ENCODE measurements at regions not wholly inside any gene's neighbourhood (a gene's known extent, or its start where the extent isn't known, plus 50 kb on each side); places are given as distances from the start of the nearest gene placed in this dataset.

DNA sequence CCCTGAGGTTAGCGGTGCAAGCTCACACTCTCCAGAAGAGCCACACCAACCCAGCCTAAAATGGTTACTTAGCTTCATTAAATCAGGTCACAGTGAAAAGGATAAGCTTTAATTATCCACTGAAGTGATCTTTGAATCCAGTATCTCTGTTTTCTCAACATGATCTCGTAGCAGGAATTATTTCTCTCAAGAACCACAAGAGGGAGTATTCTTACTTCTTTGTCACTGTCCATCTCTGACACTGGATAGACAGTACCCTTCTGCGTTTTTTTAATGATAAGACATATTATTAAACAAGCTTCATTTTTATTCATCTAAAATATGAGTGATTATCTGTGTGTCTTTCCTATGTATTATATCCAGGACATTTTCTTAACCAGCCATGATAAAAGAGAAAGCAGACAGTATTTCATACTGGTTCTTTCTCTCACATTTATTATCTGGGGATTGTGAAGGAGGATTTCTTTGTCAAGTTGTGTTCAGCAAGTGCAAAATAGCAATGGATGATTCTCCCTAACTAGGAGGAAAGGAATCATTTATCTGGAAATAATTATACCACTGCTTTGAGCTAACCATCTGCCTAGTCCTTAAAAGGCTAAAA lies 105.4 kb upstream of the CCDC54 start:
- peaks cover 5% of the 10 kb centered on the region for H3K4me1 Mint-ChIP-seq
- no peak overlapping the region for H3K4me2 ChIP-seq
- peak; percentile 57 for ATAC-seq
- no peak overlapping the region for H3K4me3 ChIP-seq
- H3K27ac Mint-ChIP-seq, result no peak overlapping the region
- no peaks in the 10 kb centered on the region for H3K9me3 Mint-ChIP-seq
- no peaks in the 10 kb centered on the region for H3K9me2 ChIP-seq (ENCODE audit: insufficient read depth)
- H3K36me3 ChIP-seq (ENCODE audit: insufficient read depth), result no peaks in the 10 kb centered on the region
- no peak overlapping the region for H3K4me3 Mint-ChIP-seq
- TF ChIP-seq CTCF (conservative IDR thresholded peaks at IDR 0.05; ENCODE audit: low read depth in 2 of 2) (peak; percentile 68 to 83), ZNF114 (CRISPR knock-in tag; IDR thresholded peaks at IDR 0.05) (no peak)
- no peaks in the 10 kb centered on the region for H3K79me2 ChIP-seq (replicated peaks; ENCODE audit: insufficient read depth)
- no peaks in the 10 kb centered on the region for H3K36me3 Mint-ChIP-seq (ENCODE audit: low read depth)
- peak; percentile 76 for DNase-seq (ENCODE audit: low spot score)
- no peak overlapping the region for H3K27ac ChIP-seq (ENCODE audit: low read depth)
- no peaks in the 10 kb centered on the region for H3K27me3 Mint-ChIP-seq (ENCODE audit: insufficient read depth, low read depth, poor library complexity)
- no peaks in the 10 kb centered on the region for H4K20me1 ChIP-seq (replicated peaks; ENCODE audit: insufficient read depth)
- no peaks in the 10 kb centered on the region for H3K27me3 ChIP-seq (ENCODE audit: insufficient read depth)
- no peaks in the 10 kb centered on the region for H3K4me1 ChIP-seq (ENCODE audit: insufficient read depth)
- H2AFZ ChIP-seq, result no peak overlapping the region
- no peaks in the 10 kb centered on the region for H3F3A ChIP-seq (replicated peaks; ENCODE audit: low read depth)

DNA sequence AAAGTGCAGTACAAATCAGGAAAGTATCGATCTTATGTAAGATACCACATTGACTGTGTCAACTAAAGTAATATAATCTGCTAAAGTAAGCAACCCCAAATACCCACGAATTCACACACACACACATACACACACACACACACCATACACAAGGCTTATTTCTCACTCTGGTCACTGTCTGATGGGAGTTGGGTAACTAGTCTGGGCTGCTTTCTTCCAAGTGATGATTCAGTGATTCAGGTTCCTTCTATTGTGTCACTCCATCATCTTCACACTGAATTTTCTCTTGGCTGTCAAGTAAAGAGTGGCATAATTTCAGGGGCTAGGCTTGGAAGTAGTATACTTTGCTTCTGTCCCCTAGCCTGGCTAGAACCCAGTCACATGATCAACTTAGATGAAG lies 104.8 kb upstream of the CCDC54 start:
- no peak overlapping the region for H3K27ac ChIP-seq (ENCODE audit: low read depth)
- no peaks in the 10 kb centered on the region for H4K20me1 ChIP-seq (replicated peaks; ENCODE audit: insufficient read depth)
- H3K9me2 ChIP-seq (ENCODE audit: insufficient read depth), result no peaks in the 10 kb centered on the region
- Mint-ChIP-seq H3K4me1 (peaks cover 5% of the 10 kb centered on the region), H3K36me3 (ENCODE audit: low read depth) (no peaks in the 10 kb centered on the region), H3K27ac (no peak overlapping the region), H3K27me3 (ENCODE audit: insufficient read depth, low read depth, poor library complexity) (no peaks in the 10 kb centered on the region), H3K9me3 (no peaks in the 10 kb centered on the region), H3K4me3 (no peak overlapping the region)
- DNase-seq (ENCODE audit: low spot score) (no peak), ATAC-seq (no peak)
- H3K36me3 ChIP-seq (ENCODE audit: insufficient read depth), result no peaks in the 10 kb centered on the region
- H3K4me2 ChIP-seq, result no peak overlapping the region
- no peak overlapping the region; the same call in 1 of the 2 replicates for H2AFZ ChIP-seq
- H3K4me3 ChIP-seq, result no peak overlapping the region
- H3K79me2 ChIP-seq (replicated peaks; ENCODE audit: insufficient read depth), result no peaks in the 10 kb centered on the region
- H3K4me1 ChIP-seq (ENCODE audit: insufficient read depth), result no peaks in the 10 kb centered on the region
- H3K27me3 ChIP-seq (ENCODE audit: insufficient read depth), result no peaks in the 10 kb centered on the region
- no peaks in the 10 kb centered on the region for H3F3A ChIP-seq (replicated peaks; ENCODE audit: low read depth)
- TF ChIP-seq, protein P1, sequence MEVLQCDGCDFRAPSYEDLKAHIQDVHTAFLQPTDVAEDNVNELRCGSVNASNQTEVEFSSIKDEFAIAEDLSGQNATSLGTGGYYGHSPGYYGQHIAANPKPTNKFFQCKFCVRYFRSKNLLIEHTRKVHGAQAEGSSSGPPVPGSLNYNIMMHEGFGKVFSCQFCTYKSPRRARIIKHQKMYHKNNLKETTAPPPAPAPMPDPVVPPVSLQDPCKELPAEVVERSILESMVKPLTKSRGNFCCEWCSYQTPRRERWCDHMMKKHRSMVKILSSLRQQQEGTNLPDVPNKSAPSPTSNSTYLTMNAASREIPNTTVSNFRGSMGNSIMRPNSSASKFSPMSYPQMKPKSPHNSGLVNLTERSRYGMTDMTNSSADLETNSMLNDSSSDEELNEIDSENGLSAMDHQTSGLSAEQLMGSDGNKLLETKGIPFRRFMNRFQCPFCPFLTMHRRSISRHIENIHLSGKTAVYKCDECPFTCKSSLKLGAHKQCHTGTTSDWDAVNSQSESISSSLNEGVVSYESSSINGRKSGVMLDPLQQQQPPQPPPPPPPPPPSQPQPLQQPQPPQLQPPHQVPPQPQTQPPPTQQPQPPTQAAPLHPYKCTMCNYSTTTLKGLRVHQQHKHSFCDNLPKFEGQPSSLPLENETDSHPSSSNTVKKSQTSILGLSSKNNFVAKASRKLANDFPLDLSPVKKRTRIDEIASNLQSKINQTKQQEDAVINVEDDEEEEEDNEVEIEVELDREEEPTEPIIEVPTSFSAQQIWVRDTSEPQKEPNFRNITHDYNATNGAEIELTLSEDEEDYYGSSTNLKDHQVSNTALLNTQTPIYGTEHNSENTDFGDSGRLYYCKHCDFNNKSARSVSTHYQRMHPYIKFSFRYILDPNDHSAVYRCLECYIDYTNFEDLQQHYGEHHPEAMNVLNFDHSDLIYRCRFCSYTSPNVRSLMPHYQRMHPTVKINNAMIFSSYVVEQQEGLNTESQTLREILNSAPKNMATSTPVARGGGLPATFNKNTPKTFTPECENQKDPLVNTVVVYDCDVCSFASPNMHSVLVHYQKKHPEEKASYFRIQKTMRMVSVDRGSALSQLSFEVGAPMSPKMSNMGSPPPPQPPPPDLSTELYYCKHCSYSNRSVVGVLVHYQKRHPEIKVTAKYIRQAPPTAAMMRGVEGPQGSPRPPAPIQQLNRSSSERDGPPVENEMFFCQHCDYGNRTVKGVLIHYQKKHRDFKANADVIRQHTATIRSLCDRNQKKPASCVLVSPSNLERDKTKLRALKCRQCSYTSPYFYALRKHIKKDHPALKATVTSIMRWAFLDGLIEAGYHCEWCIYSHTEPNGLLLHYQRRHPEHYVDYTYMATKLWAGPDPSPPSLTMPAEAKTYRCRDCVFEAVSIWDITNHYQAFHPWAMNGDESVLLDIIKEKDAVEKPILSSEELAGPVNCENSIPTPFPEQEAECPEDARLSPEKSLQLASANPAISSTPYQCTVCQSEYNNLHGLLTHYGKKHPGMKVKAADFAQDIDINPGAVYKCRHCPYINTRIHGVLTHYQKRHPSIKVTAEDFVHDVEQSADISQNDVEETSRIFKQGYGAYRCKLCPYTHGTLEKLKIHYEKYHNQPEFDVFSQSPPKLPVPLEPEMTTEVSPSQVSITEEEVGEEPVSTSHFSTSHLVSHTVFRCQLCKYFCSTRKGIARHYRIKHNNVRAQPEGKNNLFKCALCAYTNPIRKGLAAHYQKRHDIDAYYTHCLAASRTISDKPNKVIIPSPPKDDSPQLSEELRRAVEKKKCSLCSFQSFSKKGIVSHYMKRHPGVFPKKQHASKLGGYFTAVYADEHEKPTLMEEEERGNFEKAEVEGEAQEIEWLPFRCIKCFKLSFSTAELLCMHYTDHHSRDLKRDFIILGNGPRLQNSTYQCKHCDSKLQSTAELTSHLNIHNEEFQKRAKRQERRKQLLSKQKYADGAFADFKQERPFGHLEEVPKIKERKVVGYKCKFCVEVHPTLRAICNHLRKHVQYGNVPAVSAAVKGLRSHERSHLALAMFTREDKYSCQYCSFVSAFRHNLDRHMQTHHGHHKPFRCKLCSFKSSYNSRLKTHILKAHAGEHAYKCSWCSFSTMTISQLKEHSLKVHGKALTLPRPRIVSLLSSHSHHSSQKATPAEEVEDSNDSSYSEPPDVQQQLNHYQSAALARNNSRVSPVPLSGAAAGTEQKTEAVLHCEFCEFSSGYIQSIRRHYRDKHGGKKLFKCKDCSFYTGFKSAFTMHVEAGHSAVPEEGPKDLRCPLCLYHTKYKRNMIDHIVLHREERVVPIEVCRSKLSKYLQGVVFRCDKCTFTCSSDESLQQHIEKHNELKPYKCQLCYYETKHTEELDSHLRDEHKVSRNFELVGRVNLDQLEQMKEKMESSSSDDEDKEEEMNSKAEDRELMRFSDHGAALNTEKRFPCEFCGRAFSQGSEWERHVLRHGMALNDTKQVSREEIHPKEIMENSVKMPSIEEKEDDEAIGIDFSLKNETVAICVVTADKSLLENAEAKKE (CRISPR knock-in tag; IDR thresholded peaks at IDR 0.05), result no peak
- TF ChIP-seq STAT1 (IDR thresholded peaks at IDR 0.05; ENCODE audit: unreplicated experiment) (no peak), REST (IDR thresholded peaks at IDR 0.05; ENCODE audit: unreplicated experiment) (no peak), EZH2phosphoT487 (IDR thresholded peaks at IDR 0.05; ENCODE audit: unreplicated experiment) (no peak), JUNB (IDR thresholded peaks at IDR 0.05; ENCODE audit: unreplicated experiment) (no peak), CTCF (conservative IDR thresholded peaks at IDR 0.05; ENCODE audit: low read depth in 2 of 2) (no peak)

Measured in GM23338 (cell line).